NCI-H526 (cell line): ENCODE measurements at regions not wholly inside any gene's neighbourhood (a gene's known extent, or its start where the extent isn't known, plus 50 kb on each side); places are given as distances from the start of the nearest gene placed in this dataset.
"Not testable (repeated sequence)": the region's sequence is repeated elsewhere in the genome, so short reads cannot be mapped to it uniquely, and the experiment has no call there.

Experiments used
- DNase-seq, 2 experiments: peaks; one replicate each; lab custom pipeline; 2025; lab: John Stamatoyannopoulos, UW

DNA sequence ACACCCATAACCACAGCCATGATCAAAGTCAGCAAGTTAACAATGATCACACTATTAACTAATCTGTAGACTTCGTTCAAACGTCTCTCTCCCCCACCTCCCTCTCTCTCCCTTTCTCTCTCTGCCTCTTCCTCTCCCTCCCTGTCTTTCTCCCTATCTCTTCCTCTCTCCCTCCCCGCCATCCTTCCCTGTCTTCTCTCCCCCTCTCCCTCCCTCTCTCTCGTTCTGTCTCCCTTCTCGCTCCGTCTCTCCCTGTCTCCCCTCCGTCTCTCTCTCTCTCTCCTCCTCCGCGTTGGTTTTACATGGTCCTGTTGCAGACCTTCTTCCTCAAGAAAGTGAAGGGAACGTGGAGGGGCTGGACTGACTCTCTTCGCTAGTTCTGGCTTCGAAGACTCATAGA lies 308.9 kb upstream of the FOXQ1 start:
- DNase-seq: no peak

DNA sequence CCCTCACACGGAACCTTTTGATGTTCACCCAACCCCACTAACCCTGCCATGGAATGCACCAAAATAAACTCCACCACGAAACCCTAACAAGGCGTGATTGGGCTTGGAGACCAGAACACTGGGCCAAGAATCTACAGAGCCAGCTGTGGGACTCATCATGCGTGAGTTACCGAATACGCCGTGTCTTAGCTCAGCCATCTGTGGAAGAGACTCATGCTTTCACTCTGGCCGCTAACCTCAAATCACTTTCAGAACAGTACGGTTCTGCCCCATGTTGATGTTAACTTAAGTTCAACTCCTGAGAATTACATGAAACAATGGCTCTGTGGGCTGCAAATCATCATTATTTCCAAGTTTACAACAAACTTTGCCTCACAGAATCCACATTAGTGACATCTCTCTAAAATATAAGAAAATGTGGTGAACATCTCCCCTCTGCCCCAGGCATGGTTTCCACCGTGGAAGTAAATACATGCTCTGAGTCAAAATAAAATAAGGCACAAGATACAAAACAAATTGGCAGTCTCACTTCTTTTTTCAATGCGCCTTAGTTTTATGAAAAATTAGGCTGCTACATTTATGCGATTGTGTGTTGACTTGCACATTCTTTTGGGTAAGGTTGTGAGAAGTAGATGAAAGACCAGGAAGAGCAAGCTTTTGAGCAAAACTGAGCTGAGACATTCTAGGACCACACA lies 308.9 kb upstream of the EXOC2 start:
- DNase-seq: no peak

GRCh38 chr6:999552-999951 lies 306.6 kb upstream of the EXOC2 start:
- DNase-seq: no peak

DNA sequence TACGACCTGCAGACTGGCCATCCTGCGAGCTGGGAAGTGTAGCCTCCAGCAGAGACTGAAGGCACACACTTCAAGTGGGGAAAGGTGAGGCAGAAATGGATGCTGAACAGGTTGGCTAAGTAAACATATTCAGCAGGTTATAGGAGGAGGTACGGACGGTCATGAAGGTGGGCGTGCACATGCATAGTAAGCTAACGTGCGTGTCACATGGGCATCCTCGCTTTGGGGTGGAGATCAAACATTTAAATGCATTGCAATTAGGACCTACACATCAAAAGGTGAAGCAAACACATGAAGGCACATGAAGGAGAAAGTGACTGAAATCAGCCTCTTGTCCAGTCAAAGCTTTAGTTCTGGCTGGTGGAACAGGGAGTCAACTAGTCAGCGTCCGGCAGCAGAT lies 305.6 kb upstream of the EXOC2 start:
- no peak for DNase-seq

GRCh38 chr6:996271-996852 lies 303.4 kb upstream of the EXOC2 start:
- no peak for DNase-seq

GRCh38 chr6:991192-991591 lies 298.3 kb upstream of the EXOC2 start:
- DNase-seq: no peak

DNA sequence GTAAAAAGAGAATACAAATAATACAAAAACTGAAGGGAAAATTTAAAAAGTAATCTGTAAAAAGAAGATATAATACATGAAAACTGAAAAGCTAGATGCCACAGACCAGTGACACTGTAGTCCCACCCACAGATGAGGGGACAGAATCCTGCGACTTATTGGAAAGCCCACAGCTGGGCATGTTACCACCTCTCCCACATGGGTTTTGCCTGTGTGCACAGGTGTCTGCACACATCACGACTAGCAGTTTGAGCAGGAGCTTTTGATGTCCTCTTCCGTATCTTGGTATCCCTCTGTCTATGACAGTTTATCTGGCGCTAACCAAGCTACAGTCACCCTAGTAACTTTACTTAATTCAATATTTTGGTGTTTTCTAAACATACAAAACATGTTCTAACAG lies 291.1 kb upstream of the EXOC2 start:
- no peak for DNase-seq

DNA sequence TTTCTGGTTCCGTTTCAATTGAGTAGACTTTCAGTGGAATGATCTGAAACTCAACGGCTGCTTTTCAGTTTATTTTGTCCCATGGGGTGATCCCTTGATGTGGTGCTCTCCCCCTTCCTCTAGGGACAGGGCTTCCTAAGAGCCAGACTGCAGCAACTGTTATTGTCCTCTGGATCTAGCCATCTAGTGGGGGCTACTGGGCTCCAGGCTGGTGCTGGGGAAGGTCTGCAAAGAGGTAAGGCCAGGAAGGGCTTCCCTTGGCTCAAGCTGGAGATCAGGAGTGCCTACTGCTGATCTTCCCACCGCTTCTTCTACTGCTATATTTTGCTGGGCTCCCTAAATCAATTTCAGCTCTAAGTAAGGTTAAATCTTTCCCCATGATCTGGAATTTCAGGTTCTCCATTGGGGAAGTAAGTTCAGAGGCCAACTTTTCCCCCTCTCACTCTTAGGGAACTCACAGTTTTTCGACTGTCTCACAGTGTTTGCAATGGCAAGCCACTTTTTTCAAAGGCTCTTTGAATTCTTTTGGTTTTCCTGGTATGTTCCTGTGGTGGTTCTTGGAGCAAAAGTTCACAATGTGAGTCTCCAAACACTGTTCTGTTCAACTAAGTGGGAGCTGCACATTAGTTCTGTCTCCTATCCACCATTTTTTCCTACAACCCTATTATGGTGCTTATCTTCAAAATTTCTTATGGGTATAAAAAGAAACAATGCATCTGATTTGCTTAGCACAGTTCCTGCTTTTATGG lies 286.2 kb upstream of the EXOC2 start:
- no peak for DNase-seq

GRCh38 chr6:977226-977625 lies 284.3 kb upstream of the EXOC2 start:
- DNase-seq: not testable (repeated sequence)

- DNase-seq: no peak
Observed at GRCh38 chr6:971981-972640, 279.2 kb upstream of the EXOC2 start.

- no peak for DNase-seq
Observed at GRCh38 chr6:968791-969190, 275.9 kb upstream of the EXOC2 start.

DNA sequence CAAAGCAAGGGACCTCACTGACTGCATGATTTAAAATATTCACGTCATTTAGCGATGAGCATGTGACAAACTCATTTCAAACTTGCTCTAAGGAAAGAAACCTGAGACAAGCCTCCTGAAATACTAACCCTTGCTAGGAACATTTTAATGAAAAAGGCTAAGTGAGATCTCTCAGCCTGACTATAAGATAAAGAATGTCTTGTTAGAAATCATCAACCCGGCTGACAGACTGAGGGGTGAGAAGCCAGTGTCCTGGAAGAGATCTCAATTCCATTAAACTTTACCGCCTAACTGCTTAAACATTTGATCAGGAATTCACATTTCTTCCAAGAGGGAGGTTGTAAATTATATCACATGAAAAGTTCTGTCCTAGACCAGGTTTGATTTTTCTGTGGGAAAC lies 274.8 kb upstream of the EXOC2 start:
- no peak for DNase-seq

DNA sequence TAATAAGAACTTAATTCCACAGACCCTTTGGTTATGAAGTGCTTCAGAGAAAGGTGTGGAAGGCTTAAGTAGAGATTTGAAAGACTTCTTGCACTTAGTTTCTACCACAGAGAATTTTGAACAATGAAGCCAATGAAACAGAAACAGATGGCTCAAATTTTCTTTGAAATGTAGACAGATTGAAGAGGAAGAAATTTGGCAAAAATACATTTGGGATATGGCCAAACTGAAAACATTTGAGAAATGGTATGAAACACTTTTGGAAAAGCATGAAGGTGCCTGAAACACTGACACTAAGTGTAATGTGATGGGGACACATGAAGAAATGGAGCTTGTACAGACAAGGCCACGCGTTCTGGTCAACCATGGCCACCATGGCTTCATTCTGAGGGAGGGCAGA lies 272.4 kb upstream of the EXOC2 start:
- no peak for DNase-seq

- DNase-seq: no peak
Observed at GRCh38 chr6:963456-963855, 270.5 kb upstream of the EXOC2 start.

- DNase-seq: no peak
Observed at GRCh38 chr6:961407-961960, 268.5 kb upstream of the EXOC2 start.

- no peak for DNase-seq
Observed at GRCh38 chr6:960356-960755, 267.4 kb upstream of the EXOC2 start.

- no peak for DNase-seq
Observed at GRCh38 chr6:958488-958887, 265.5 kb upstream of the EXOC2 start.

- DNase-seq: no peak
Observed at GRCh38 chr6:951399-952181, 258.7 kb upstream of the EXOC2 start.

GRCh38 chr6:947235-947934 lies 254.4 kb upstream of the EXOC2 start:
- DNase-seq: no peak

DNA sequence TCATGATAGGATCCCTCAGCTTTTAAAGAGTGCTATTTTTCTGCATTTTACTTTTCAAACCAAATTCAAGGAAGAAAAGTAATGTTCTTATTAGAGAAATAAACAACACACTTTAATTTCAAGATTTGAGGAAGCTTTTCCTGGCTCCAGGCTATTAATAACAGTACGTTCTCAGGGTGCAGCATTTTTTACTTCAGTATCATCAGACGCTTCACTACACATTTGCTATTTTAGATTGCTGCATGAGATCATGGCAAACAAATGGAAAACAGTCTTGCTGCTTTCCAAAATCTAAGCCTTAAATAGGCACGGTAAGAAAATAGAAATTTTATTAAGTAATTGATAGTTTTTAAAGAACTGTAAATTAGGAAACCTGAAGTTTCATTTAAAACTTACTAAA lies 253.6 kb upstream of the EXOC2 start:
- DNase-seq: no peak
